ENCODE measurements at regions not wholly inside any gene's neighbourhood (a gene's known extent, or its start where the extent isn't known, plus 50 kb on each side); places are given as distances from the start of the nearest gene placed in this dataset.

GRCh38 chr7:50838675-50839377, 56.1 kb upstream of the GRB10 start:
- intact Hi-C loops (cut with DNase I), result no loop called here

GRCh38 chr7:50837965-50838364, 55.3 kb upstream of the GRB10 start:
- Histone ChIP-seq H3K4me3 (no peak overlapping the region), H3K9me3 (no peaks in the 10 kb centered on the region), H3K4me1 (peaks cover 0 to 19% (median 12%) of the 10 kb centered on the region in 9 donors), H3K27ac (peak overlapping the region in 1 of 10 donors; percentile 64), H3K27me3 (no peaks in the 10 kb centered on the region), H3K36me3 (no peaks in the 10 kb centered on the region)
- intact Hi-C loops (cut with DNase I), result no loop called here
- DNase-seq (no peak), ATAC-seq (no peak)
- no peak for TF ChIP-seq CTCF (IDR thresholded peaks at IDR 0.05)
- WGBS, 2 donors, result 90 to 91% methylated on average over 11 of the region's 11 CpGs

More at GRCh38 chr7:50838675-50839377, 56.1 kb upstream of the GRB10 start:
- Histone ChIP-seq H3K4me3 (no peak overlapping the region), H3K27ac (peak overlapping the region in 7 of 10 donors; percentile 6 to 64 (median 27)), H3K27me3 (no peaks in the 10 kb centered on the region), H3K36me3 (no peaks in the 10 kb centered on the region), H3K4me1 (peaks cover 0 to 19% (median 12%) of the 10 kb centered on the region in 9 donors), H3K9me3 (no peaks in the 10 kb centered on the region)
- peak; percentile 39 to 62 for DNase-seq
- WGBS, 2 donors, result 55 to 57% methylated on average over 10 of the region's 10 CpGs
- no peak for TF ChIP-seq CTCF (IDR thresholded peaks at IDR 0.05)
- peak; percentile 83 to 97 (median 92) for ATAC-seq

GRCh38 chr7:50836646-50837045, 54.0 kb upstream of the GRB10 start:
- ATAC-seq, result no peak
- 93 to 95% methylated on average over 2 of the region's 2 CpGs for WGBS, 2 donors
- no peak for TF ChIP-seq CTCF (IDR thresholded peaks at IDR 0.05)

GRCh38 chr7:50835156-50835555, 52.5 kb upstream of the GRB10 start:
- peaks cover 0 to 18% (median 12%) of the 10 kb centered on the region in 9 donors for H3K4me1 ChIP-seq
- no peaks in the 10 kb centered on the region for H3K9me3 ChIP-seq
- H3K36me3 ChIP-seq, result no peaks in the 10 kb centered on the region
- WGBS, 2 donors, result 93 to 96% methylated on average over 2 of the region's 2 CpGs
- TF ChIP-seq CTCF (IDR thresholded peaks at IDR 0.05), result no peak
- H3K4me3 ChIP-seq, result no peak overlapping the region
- intact Hi-C loops (cut with DNase I), result no loop called here
- H3K27me3 ChIP-seq, result no peaks in the 10 kb centered on the region
- no peak for DNase-seq
- H3K27ac ChIP-seq, result no peak overlapping the region
- ATAC-seq, result no peak

More at GRCh38 chr7:50836646-50837045, 54.0 kb upstream of the GRB10 start:
- no peak for DNase-seq
- H3K4me1 ChIP-seq, result peaks cover 0 to 19% (median 12%) of the 10 kb centered on the region in 9 donors
- H3K27me3 ChIP-seq, result no peaks in the 10 kb centered on the region
- no peak overlapping the region for H3K27ac ChIP-seq
- intact Hi-C loops (cut with DNase I), result no loop called here
- H3K4me3 ChIP-seq, result no peak overlapping the region
- H3K36me3 ChIP-seq, result no peaks in the 10 kb centered on the region
- H3K9me3 ChIP-seq, result no peaks in the 10 kb centered on the region

All from heart right ventricle (tissue), 16 donors.